ENCODE measurements at regions not wholly inside any gene's neighbourhood (a gene's known extent, or its start where the extent isn't known, plus 50 kb on each side); places are given as distances from the start of the nearest gene placed in this dataset.

DNA sequence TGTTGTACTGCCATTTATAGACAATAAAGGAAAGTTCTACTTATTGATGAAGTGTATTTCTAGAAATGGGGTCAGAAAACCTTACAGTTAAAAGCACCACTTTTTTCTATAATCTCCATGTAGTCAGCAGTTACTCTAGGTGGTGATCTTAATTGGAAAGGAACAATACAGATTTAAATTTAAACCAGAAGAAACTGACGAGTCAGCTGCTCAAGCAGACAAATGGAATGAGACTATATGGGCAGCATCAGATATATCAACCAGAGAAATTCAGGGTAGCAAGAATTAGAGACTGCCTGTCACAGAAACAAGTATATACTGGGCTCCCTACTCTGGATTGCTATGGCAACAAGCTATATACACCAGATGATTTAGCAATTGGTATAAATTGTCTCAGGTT, 99.6 kb upstream of the SCG2 start:
- Mint-ChIP-seq H3K9me3 (ENCODE audit: unreplicated experiment) (no peaks in the 10 kb centered on the region), H3K4me1 (ENCODE audit: insufficient read depth, unreplicated experiment) (peaks cover 33% of the 10 kb centered on the region), H3K27ac (ENCODE audit: low read depth, unreplicated experiment) (peak overlapping the region; percentile 31), H3K4me3 (ENCODE audit: unreplicated experiment) (no peak overlapping the region), H3K36me3 (ENCODE audit: insufficient read depth, unreplicated experiment) (peaks cover 3% of the 10 kb centered on the region), H3K27me3 (ENCODE audit: insufficient read depth, unreplicated experiment) (no peaks in the 10 kb centered on the region)
- ChIA-PET CTCF (interaction anchor here (0.6 to 1.3 kb wide), 2 partner anchors 10 to 26 kb away, joined by 5 to 6 read pairs; no protein-coding TSS in a partner anchor), POLR2A (no interaction called here)
- TF ChIP-seq, protein P1, sequence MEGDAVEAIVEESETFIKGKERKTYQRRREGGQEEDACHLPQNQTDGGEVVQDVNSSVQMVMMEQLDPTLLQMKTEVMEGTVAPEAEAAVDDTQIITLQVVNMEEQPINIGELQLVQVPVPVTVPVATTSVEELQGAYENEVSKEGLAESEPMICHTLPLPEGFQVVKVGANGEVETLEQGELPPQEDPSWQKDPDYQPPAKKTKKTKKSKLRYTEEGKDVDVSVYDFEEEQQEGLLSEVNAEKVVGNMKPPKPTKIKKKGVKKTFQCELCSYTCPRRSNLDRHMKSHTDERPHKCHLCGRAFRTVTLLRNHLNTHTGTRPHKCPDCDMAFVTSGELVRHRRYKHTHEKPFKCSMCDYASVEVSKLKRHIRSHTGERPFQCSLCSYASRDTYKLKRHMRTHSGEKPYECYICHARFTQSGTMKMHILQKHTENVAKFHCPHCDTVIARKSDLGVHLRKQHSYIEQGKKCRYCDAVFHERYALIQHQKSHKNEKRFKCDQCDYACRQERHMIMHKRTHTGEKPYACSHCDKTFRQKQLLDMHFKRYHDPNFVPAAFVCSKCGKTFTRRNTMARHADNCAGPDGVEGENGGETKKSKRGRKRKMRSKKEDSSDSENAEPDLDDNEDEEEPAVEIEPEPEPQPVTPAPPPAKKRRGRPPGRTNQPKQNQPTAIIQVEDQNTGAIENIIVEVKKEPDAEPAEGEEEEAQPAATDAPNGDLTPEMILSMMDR (IDR thresholded peaks at IDR 0.05; ENCODE audit: unreplicated experiment) = no peak
- no peak for DNase-seq (ENCODE audit: unreplicated experiment)
- BruUV-seq (replicated peaks) = no TSS peak
- intact Hi-C loops (cut with micrococcal nuclease) = no loop called here

GRCh38 chr2:223700221-223700620, 98.1 kb upstream of the SCG2 start:
- peaks cover 43% of the 10 kb centered on the region for H3K4me1 Mint-ChIP-seq (ENCODE audit: insufficient read depth, unreplicated experiment)
- DNase-seq (ENCODE audit: unreplicated experiment) = no peak
- TF ChIP-seq, protein P1 (IDR thresholded peaks at IDR 0.05; ENCODE audit: unreplicated experiment) = no peak

DNA sequence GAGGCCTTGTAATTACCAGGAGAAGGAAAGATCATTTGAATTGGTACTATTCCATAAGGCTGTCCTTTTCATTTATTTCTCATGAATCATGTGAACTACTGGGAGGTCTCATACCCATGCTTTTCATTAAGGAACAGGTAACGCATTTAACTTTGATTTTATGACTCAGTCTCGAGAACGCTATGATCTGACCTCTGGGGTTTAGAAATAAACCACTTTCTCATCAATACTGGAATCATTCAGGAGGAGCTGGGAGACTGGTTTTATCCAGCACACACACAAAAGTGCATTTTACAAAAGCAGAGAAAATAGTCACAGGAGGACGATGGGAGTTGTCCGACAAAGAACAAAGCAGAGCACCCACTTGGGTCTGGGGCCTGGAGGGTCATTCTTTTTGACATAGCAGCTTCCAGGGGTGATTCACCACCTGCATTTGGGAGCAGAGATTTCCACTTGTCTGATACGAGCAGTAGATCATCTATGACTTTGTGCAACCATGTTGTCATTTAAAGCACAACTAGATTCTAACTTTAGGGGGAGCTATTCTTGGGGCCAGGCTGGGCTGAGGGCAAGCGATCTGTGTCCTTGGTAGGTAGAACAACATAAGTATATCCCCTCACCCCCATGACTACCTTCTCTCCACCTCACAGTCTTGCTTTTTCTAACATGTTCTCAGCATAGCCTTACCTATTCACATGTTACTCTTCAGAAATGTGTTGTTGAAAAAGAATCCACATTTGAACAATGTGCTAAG, 95.9 kb upstream of the SCG2 start:
- Mint-ChIP-seq H3K27ac (ENCODE audit: low read depth, unreplicated experiment) (peak overlapping the region; percentile 99), H3K4me1 (ENCODE audit: insufficient read depth, unreplicated experiment) (peaks cover 43% of the 10 kb centered on the region), H3K4me3 (ENCODE audit: unreplicated experiment) (peak overlapping the region; percentile 40), H3K9me3 (ENCODE audit: unreplicated experiment) (peaks cover 6% of the 10 kb centered on the region), H3K27me3 (ENCODE audit: insufficient read depth, unreplicated experiment) (no peaks in the 10 kb centered on the region), H3K36me3 (ENCODE audit: insufficient read depth, unreplicated experiment) (peaks cover 9% of the 10 kb centered on the region)
- TF ChIP-seq, protein P1 (IDR thresholded peaks at IDR 0.05; ENCODE audit: unreplicated experiment) = peak; percentile 22
- peak; percentile 79 for DNase-seq (ENCODE audit: unreplicated experiment)
- intact Hi-C loops (cut with micrococcal nuclease) = no loop called here
- ChIA-PET POLR2A (interaction anchor here (0.7 to 5.3 kb wide), 18 partner anchors 10 to 259 kb away, joined by 3 to 66 read pairs (median 4); partner anchors contain the start of gene MRPL44), CTCF (interaction anchor here (0.5 to 1.7 kb wide), 12 partner anchors 14 to 835 kb away, joined by 3 to 7 read pairs (median 3); no protein-coding TSS in a partner anchor)
- TSS peak; percentile 10 for BruUV-seq (replicated peaks)

More at GRCh38 chr2:223700221-223700620, 98.1 kb upstream of the SCG2 start:
- intact Hi-C loops (cut with micrococcal nuclease) = no loop called here
- no TSS peak for BruUV-seq (replicated peaks)
- Mint-ChIP-seq H3K27me3 (ENCODE audit: insufficient read depth, unreplicated experiment) (no peaks in the 10 kb centered on the region), H3K36me3 (ENCODE audit: insufficient read depth, unreplicated experiment) (peaks cover 9% of the 10 kb centered on the region), H3K27ac (ENCODE audit: low read depth, unreplicated experiment) (peak overlapping the region; percentile 99), H3K9me3 (ENCODE audit: unreplicated experiment) (peaks cover 6% of the 10 kb centered on the region), H3K4me3 (ENCODE audit: unreplicated experiment) (no peak overlapping the region)
- ChIA-PET POLR2A (interaction anchor here (0.8 to 5.3 kb wide), 4 partner anchors 18 to 741 kb away, joined by 3 to 66 read pairs (median 6); no protein-coding TSS in a partner anchor), CTCF (interaction anchor here (1.2 to 1.4 kb wide), 2 partner anchors 26 to 270 kb away, joined by 3 to 7 read pairs; no protein-coding TSS in a partner anchor)

DNA sequence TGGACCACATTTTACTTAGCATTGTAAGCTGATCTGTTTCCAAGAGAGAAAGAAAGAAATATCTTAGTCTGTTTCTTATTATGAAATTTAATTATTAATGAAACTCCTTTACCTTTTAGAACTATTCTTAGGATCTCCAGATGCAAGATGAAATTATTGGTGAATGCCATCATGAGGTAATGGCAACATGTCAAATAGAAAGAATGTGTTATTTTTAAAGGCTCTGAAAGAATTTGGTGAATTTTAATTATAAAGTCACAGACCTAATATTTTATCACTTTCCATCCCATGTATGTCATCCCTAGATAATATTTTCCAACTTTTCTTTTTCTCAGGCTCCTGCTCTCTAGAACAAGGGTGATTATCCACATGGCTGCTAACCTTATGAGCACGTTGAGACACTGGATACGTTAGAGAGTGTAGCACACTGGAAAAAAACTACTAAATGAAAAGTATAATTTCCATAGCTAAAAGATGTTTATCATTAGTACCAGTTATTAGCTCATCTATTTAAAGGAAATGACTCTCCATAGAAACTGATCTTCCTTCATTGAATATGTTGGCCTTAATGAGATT, 95.2 kb upstream of the SCG2 start:
- no peaks in the 10 kb centered on the region for H3K27me3 Mint-ChIP-seq (ENCODE audit: insufficient read depth, unreplicated experiment)
- intact Hi-C loops (cut with micrococcal nuclease) = no loop called here
- ChIA-PET CTCF (interaction anchor here (0.7 to 1.7 kb wide), 8 partner anchors 14 to 835 kb away, joined by 3 to 7 read pairs (median 4); no protein-coding TSS in a partner anchor), POLR2A (interaction anchor here (0.6 to 5.3 kb wide), 14 partner anchors 10 to 1167 kb away, joined by 3 to 66 read pairs (median 4); partner anchors contain the start of gene MRPL44)
- DNase-seq (ENCODE audit: unreplicated experiment) = no peak
- peak overlapping the region; percentile 99 for H3K27ac Mint-ChIP-seq (ENCODE audit: low read depth, unreplicated experiment)
- TF ChIP-seq, protein P1 (IDR thresholded peaks at IDR 0.05; ENCODE audit: unreplicated experiment) = no peak
- peaks cover 6% of the 10 kb centered on the region for H3K9me3 Mint-ChIP-seq (ENCODE audit: unreplicated experiment)
- H3K36me3 Mint-ChIP-seq (ENCODE audit: insufficient read depth, unreplicated experiment) = peaks cover 9% of the 10 kb centered on the region
- H3K4me3 Mint-ChIP-seq (ENCODE audit: unreplicated experiment) = no peak overlapping the region
- BruUV-seq (replicated peaks) = no TSS peak
- H3K4me1 Mint-ChIP-seq (ENCODE audit: insufficient read depth, unreplicated experiment) = peaks cover 43% of the 10 kb centered on the region
